ENCODE measurements at regions not wholly inside any gene's neighbourhood (a gene's known extent, or its start where the extent isn't known, plus 50 kb on each side); places are given as distances from the start of the nearest gene placed in this dataset.

- DNase-seq, result no peak
- H3K27ac ChIP-seq (ENCODE audit: insufficient read depth, low read length, poor library complexity, severe bottlenecking), result no peak overlapping the region
- no peaks in the 10 kb centered on the region for H3K9me3 ChIP-seq (ENCODE audit: control insufficient read depth, low read length)
- no peaks in the 10 kb centered on the region for H3K36me3 ChIP-seq (ENCODE audit: control insufficient read depth, insufficient read depth, low read length)
- H3K4me3 ChIP-seq (ENCODE audit: insufficient read depth, low read depth, low read length, poor library complexity, severe bottlenecking), result no peak overlapping the region
- no peaks in the 10 kb centered on the region for H3K4me1 ChIP-seq (ENCODE audit: control insufficient read depth, insufficient read depth, low read length, poor library complexity, severe bottlenecking)
- H3K27me3 ChIP-seq (replicated peaks; ENCODE audit: control insufficient read depth, insufficient read depth, low read length, poor library complexity, severe bottlenecking), result no peaks in the 10 kb centered on the region
Observed at GRCh38 chr2:160916300-160916699, 243.9 kb upstream of the TANK start.

- Histone ChIP-seq H3K27me3 (replicated peaks; ENCODE audit: control insufficient read depth, insufficient read depth, low read length, poor library complexity, severe bottlenecking) (no peaks in the 10 kb centered on the region), H3K27ac (ENCODE audit: insufficient read depth, low read length, poor library complexity, severe bottlenecking) (no peak overlapping the region), H3K9me3 (ENCODE audit: control insufficient read depth, low read length) (no peaks in the 10 kb centered on the region), H3K4me1 (ENCODE audit: control insufficient read depth, insufficient read depth, low read length, poor library complexity, severe bottlenecking) (no peaks in the 10 kb centered on the region), H3K4me3 (ENCODE audit: insufficient read depth, low read depth, low read length, poor library complexity, severe bottlenecking) (no peak overlapping the region), H3K36me3 (ENCODE audit: control insufficient read depth, insufficient read depth, low read length) (no peaks in the 10 kb centered on the region)
- no peak for DNase-seq
Observed at GRCh38 chr2:160917850-160918249, 242.4 kb upstream of the TANK start.

- H3K27me3 ChIP-seq (replicated peaks; ENCODE audit: control insufficient read depth, insufficient read depth, low read length, poor library complexity, severe bottlenecking), result no peaks in the 10 kb centered on the region
- DNase-seq, result no peak
Observed at GRCh38 chr2:160918258-160918657, 242.0 kb upstream of the TANK start.

GRCh38 chr2:160918906-160919503 is 241.2 kb upstream of the TANK start:
- Histone ChIP-seq H3K27me3 (replicated peaks; ENCODE audit: control insufficient read depth, insufficient read depth, low read length, poor library complexity, severe bottlenecking) (no peaks in the 10 kb centered on the region), H3K4me1 (ENCODE audit: control insufficient read depth, insufficient read depth, low read length, poor library complexity, severe bottlenecking) (no peaks in the 10 kb centered on the region), H3K36me3 (ENCODE audit: control insufficient read depth, insufficient read depth, low read length) (no peaks in the 10 kb centered on the region), H3K27ac (ENCODE audit: insufficient read depth, low read length, poor library complexity, severe bottlenecking) (no peak overlapping the region), H3K9me3 (ENCODE audit: control insufficient read depth, low read length) (no peaks in the 10 kb centered on the region), H3K4me3 (ENCODE audit: insufficient read depth, low read depth, low read length, poor library complexity, severe bottlenecking) (no peak overlapping the region)
- peak in 2 of 3 donors; percentile 3 to 14 for DNase-seq

More at GRCh38 chr2:160918258-160918657, 242.0 kb upstream of the TANK start:
- Histone ChIP-seq H3K4me1 (ENCODE audit: control insufficient read depth, insufficient read depth, low read length, poor library complexity, severe bottlenecking) (no peaks in the 10 kb centered on the region), H3K9me3 (ENCODE audit: control insufficient read depth, low read length) (no peaks in the 10 kb centered on the region), H3K36me3 (ENCODE audit: control insufficient read depth, insufficient read depth, low read length) (no peaks in the 10 kb centered on the region), H3K4me3 (ENCODE audit: insufficient read depth, low read depth, low read length, poor library complexity, severe bottlenecking) (no peak overlapping the region), H3K27ac (ENCODE audit: insufficient read depth, low read length, poor library complexity, severe bottlenecking) (no peak overlapping the region)

- no peak overlapping the region for H3K4me3 ChIP-seq (ENCODE audit: insufficient read depth, low read depth, low read length, poor library complexity, severe bottlenecking)
- no peaks in the 10 kb centered on the region for H3K27me3 ChIP-seq (replicated peaks; ENCODE audit: control insufficient read depth, insufficient read depth, low read length, poor library complexity, severe bottlenecking)
- no peaks in the 10 kb centered on the region for H3K4me1 ChIP-seq (ENCODE audit: control insufficient read depth, insufficient read depth, low read length, poor library complexity, severe bottlenecking)
- no peak for DNase-seq
- no peaks in the 10 kb centered on the region for H3K36me3 ChIP-seq (ENCODE audit: control insufficient read depth, insufficient read depth, low read length)
- H3K27ac ChIP-seq (ENCODE audit: insufficient read depth, low read length, poor library complexity, severe bottlenecking), result no peak overlapping the region
- H3K9me3 ChIP-seq (ENCODE audit: control insufficient read depth, low read length), result no peaks in the 10 kb centered on the region
Observed at GRCh38 chr2:160920061-160920460, 240.2 kb upstream of the TANK start.

GRCh38 chr2:160920791-160921303 is 239.4 kb upstream of the TANK start:
- DNase-seq, result no peak
- H3K36me3 ChIP-seq (ENCODE audit: control insufficient read depth, insufficient read depth, low read length), result no peaks in the 10 kb centered on the region
- no peaks in the 10 kb centered on the region for H3K9me3 ChIP-seq (ENCODE audit: control insufficient read depth, low read length)
- no peak overlapping the region for H3K27ac ChIP-seq (ENCODE audit: insufficient read depth, low read length, poor library complexity, severe bottlenecking)
- H3K4me1 ChIP-seq (ENCODE audit: control insufficient read depth, insufficient read depth, low read length, poor library complexity, severe bottlenecking), result no peaks in the 10 kb centered on the region
- H3K27me3 ChIP-seq (replicated peaks; ENCODE audit: control insufficient read depth, insufficient read depth, low read length, poor library complexity, severe bottlenecking), result no peaks in the 10 kb centered on the region
- H3K4me3 ChIP-seq (ENCODE audit: insufficient read depth, low read depth, low read length, poor library complexity, severe bottlenecking), result no peak overlapping the region

- no peak for DNase-seq
- H3K36me3 ChIP-seq (ENCODE audit: control insufficient read depth, insufficient read depth, low read length), result no peaks in the 10 kb centered on the region
- H3K27ac ChIP-seq (ENCODE audit: insufficient read depth, low read length, poor library complexity, severe bottlenecking), result no peak overlapping the region
- no peaks in the 10 kb centered on the region for H3K4me1 ChIP-seq (ENCODE audit: control insufficient read depth, insufficient read depth, low read length, poor library complexity, severe bottlenecking)
- no peak overlapping the region for H3K4me3 ChIP-seq (ENCODE audit: insufficient read depth, low read depth, low read length, poor library complexity, severe bottlenecking)
- H3K9me3 ChIP-seq (ENCODE audit: control insufficient read depth, low read length), result no peaks in the 10 kb centered on the region
- H3K27me3 ChIP-seq (replicated peaks; ENCODE audit: control insufficient read depth, insufficient read depth, low read length, poor library complexity, severe bottlenecking), result no peaks in the 10 kb centered on the region
Observed at GRCh38 chr2:160921386-160921964, 238.8 kb upstream of the TANK start.

- DNase-seq, result no peak
- Histone ChIP-seq H3K4me1 (ENCODE audit: control insufficient read depth, insufficient read depth, low read length, poor library complexity, severe bottlenecking) (no peaks in the 10 kb centered on the region), H3K36me3 (ENCODE audit: control insufficient read depth, insufficient read depth, low read length) (no peaks in the 10 kb centered on the region), H3K4me3 (ENCODE audit: insufficient read depth, low read depth, low read length, poor library complexity, severe bottlenecking) (no peak overlapping the region), H3K27me3 (replicated peaks; ENCODE audit: control insufficient read depth, insufficient read depth, low read length, poor library complexity, severe bottlenecking) (no peaks in the 10 kb centered on the region), H3K9me3 (ENCODE audit: control insufficient read depth, low read length) (no peaks in the 10 kb centered on the region), H3K27ac (ENCODE audit: insufficient read depth, low read length, poor library complexity, severe bottlenecking) (no peak overlapping the region)
Observed at GRCh38 chr2:160924936-160925353, 235.3 kb upstream of the TANK start.

GRCh38 chr2:160925956-160926355 is 234.3 kb upstream of the TANK start:
- Histone ChIP-seq H3K27ac (ENCODE audit: insufficient read depth, low read length, poor library complexity, severe bottlenecking) (no peak overlapping the region), H3K4me3 (ENCODE audit: insufficient read depth, low read depth, low read length, poor library complexity, severe bottlenecking) (no peak overlapping the region), H3K4me1 (ENCODE audit: control insufficient read depth, insufficient read depth, low read length, poor library complexity, severe bottlenecking) (no peaks in the 10 kb centered on the region), H3K36me3 (ENCODE audit: control insufficient read depth, insufficient read depth, low read length) (no peaks in the 10 kb centered on the region), H3K9me3 (ENCODE audit: control insufficient read depth, low read length) (no peaks in the 10 kb centered on the region), H3K27me3 (replicated peaks; ENCODE audit: control insufficient read depth, insufficient read depth, low read length, poor library complexity, severe bottlenecking) (no peaks in the 10 kb centered on the region)
- no peak for DNase-seq

GRCh38 chr2:160927324-160927723 is 232.9 kb upstream of the TANK start:
- no peaks in the 10 kb centered on the region for H3K36me3 ChIP-seq (ENCODE audit: control insufficient read depth, insufficient read depth, low read length)
- H3K4me3 ChIP-seq (ENCODE audit: insufficient read depth, low read depth, low read length, poor library complexity, severe bottlenecking), result no peak overlapping the region
- H3K27me3 ChIP-seq (replicated peaks; ENCODE audit: control insufficient read depth, insufficient read depth, low read length, poor library complexity, severe bottlenecking), result no peaks in the 10 kb centered on the region
- no peaks in the 10 kb centered on the region for H3K9me3 ChIP-seq (ENCODE audit: control insufficient read depth, low read length)
- DNase-seq, result no peak
- no peaks in the 10 kb centered on the region for H3K4me1 ChIP-seq (ENCODE audit: control insufficient read depth, insufficient read depth, low read length, poor library complexity, severe bottlenecking)
- H3K27ac ChIP-seq (ENCODE audit: insufficient read depth, low read length, poor library complexity, severe bottlenecking), result no peak overlapping the region

Measured in effector memory CD4-positive, alpha-beta T cell (primary cell).